AG04450 (cell line): ENCODE measurements at regions not wholly inside any gene's neighbourhood (a gene's known extent, or its start where the extent isn't known, plus 50 kb on each side); places are given as distances from the start of the nearest gene placed in this dataset.

ENCODE experiments used
- CTCF ChIA-PET: fragments of 300-600, 350-600 bp; formaldehyde crosslinking; extraction: SDS; loops from one replicate; lab custom pipeline; 2022; ENCODE audit warnings: antibody characterized with exemption, inconsistent platforms; lab: Charles Lee
- POLR2A ChIA-PET: fragments of 350-600 bp; formaldehyde crosslinking; extraction: SDS; loops from one replicate; lab custom pipeline; 2021; ENCODE audit warnings: antibody characterized with exemption, inconsistent platforms; lab: Yijun Ruan, JAX
- DNase-seq: peaks from one replicate; pipeline ENCODE4 v3.0.0-alpha.2; 2011; ENCODE audit warnings: low read depth, low spot score
- H3K27ac ChIP-seq: one replicate; pipeline ENCODE4 v1.5.1; 2012; ENCODE audit warnings: low read depth, low read length, control low read depth
- H3K27me3 ChIP-seq: one replicate; pipeline ENCODE4 v1.6.0; 2012; ENCODE audit warnings: low read length; ENCODE audit not compliant: control insufficient read depth, insufficient read depth
- H3K4me3 ChIP-seq: 2 replicates; pipeline ENCODE4 v1.5.1; 2011; ENCODE audit warnings: mild to moderate bottlenecking, low read depth, low read length, control low read depth
- H3K9me3 ChIP-seq: 2 replicates; pipeline ENCODE4 v1.5.1; 2012; ENCODE audit warnings: low read length; ENCODE audit not compliant: control insufficient read depth, insufficient read depth
- CTCF ChIP-seq: IDR thresholded peaks from 2 replicates; pipeline ENCODE4 v1.5.1; 2011; ENCODE audit warnings: low read depth, low read length, control low read depth, inconsistent platforms

- POLR2A ChIA-PET: no interaction called here
- no peak for TF ChIP-seq CTCF
- no peak overlapping the region for H3K4me3 ChIP-seq
- DNase-seq: no peak
- H3K27ac ChIP-seq: no peak overlapping the region
- H3K9me3 ChIP-seq: peaks cover 81% of the 10 kb centered on the region
- H3K27me3 ChIP-seq: no peaks in the 10 kb centered on the region
- CTCF ChIA-PET: no interaction called here
Observed at GRCh38 chr22:49553076-49553475, 274.6 kb downstream of the BRD1 start.

GRCh38 chr22:49551897-49552614 lies 275.6 kb downstream of the BRD1 start:
- ChIA-PET CTCF (no interaction called here), POLR2A (no interaction called here)
- H3K4me3 ChIP-seq: no peak overlapping the region
- DNase-seq: no peak
- TF ChIP-seq CTCF: no peak
- H3K27me3 ChIP-seq: no peaks in the 10 kb centered on the region
- H3K27ac ChIP-seq: no peak overlapping the region
- H3K9me3 ChIP-seq: peaks cover 91% of the 10 kb centered on the region

- Histone ChIP-seq H3K4me3 (no peak overlapping the region), H3K9me3 (peaks cover 98% of the 10 kb centered on the region), H3K27ac (no peak overlapping the region), H3K27me3 (no peaks in the 10 kb centered on the region)
- POLR2A ChIA-PET: interaction anchor here (0.8 kb wide), 1 partner anchor 170 kb away, joined by 3 read pairs; no protein-coding TSS in a partner anchor
- DNase-seq: no peak
- CTCF ChIA-PET: no interaction called here
- TF ChIP-seq CTCF: no peak
Observed at GRCh38 chr22:49551446-49551845, 276.2 kb downstream of the BRD1 start.

- DNase-seq: no peak
- Histone ChIP-seq H3K27ac (no peak overlapping the region), H3K4me3 (no peak overlapping the region), H3K9me3 (peaks cover 100% of the 10 kb centered on the region), H3K27me3 (no peaks in the 10 kb centered on the region)
- ChIA-PET POLR2A (interaction anchor here (0.8 kb wide), 1 partner anchor 169 kb away, joined by 3 read pairs; no protein-coding TSS in a partner anchor), CTCF (no interaction called here)
- no peak for TF ChIP-seq CTCF
Observed at GRCh38 chr22:49550766-49551362, 276.8 kb downstream of the BRD1 start.

GRCh38 chr22:49550141-49550430 lies 277.6 kb downstream of the BRD1 start:
- ChIA-PET CTCF (no interaction called here), POLR2A (no interaction called here)

More at GRCh38 chr22:49550141-49550430, 277.6 kb downstream of the BRD1 start:
- no peak for DNase-seq
- no peaks in the 10 kb centered on the region for H3K27me3 ChIP-seq
- TF ChIP-seq CTCF: no peak
- H3K9me3 ChIP-seq: peaks cover 96% of the 10 kb centered on the region
- H3K4me3 ChIP-seq: no peak overlapping the region
- no peak overlapping the region for H3K27ac ChIP-seq
